IMR-90 (cell line): ENCODE measurements at regions not wholly inside any gene's neighbourhood (a gene's known extent, or its start where the extent isn't known, plus 50 kb on each side); places are given as distances from the start of the nearest gene placed in this dataset.

Experiments used
- CEBPB ChIP-seq: IDR thresholded peaks from 2 replicates; pipeline ENCODE4 v1.6.1; 2012; ENCODE audit warnings: low read depth, low read length, improper control_type of control experiment
- CHD1 ChIP-seq: IDR thresholded peaks from 2 replicates; pipeline ENCODE4 v1.6.1; 2012; ENCODE audit warnings: low read depth, low read length, improper control_type of control experiment
- FOS ChIP-seq: fragments of 150-350 bp; IDR thresholded peaks from 2 replicates; pipeline ENCODE4 v1.6.1; 2016; ENCODE audit warnings: low read depth, low read length
- MAZ ChIP-seq: IDR thresholded peaks from 2 replicates; pipeline ENCODE4 v1.6.1; 2012; ENCODE audit warnings: low read depth, mild to moderate bottlenecking, low read length, improper control_type of control experiment, moderate library complexity, borderline replicate concordance
- MXI1 ChIP-seq: IDR thresholded peaks from 2 replicates; pipeline ENCODE4 v1.6.1; 2012; ENCODE audit warnings: low read depth, mild to moderate bottlenecking, low read length, moderate library complexity, borderline replicate concordance
- POLR2A ChIP-seq: IDR thresholded peaks from 2 replicates; pipeline ENCODE4 v1.6.1; 2012; ENCODE audit warnings: mild to moderate bottlenecking, low read depth, low read length
- RAD21 ChIP-seq: IDR thresholded peaks from 2 replicates; pipeline ENCODE4 v1.6.1; 2012; ENCODE audit warnings: low read length, improper control_type of control experiment
- RCOR1 ChIP-seq: IDR thresholded peaks from 2 replicates; pipeline ENCODE4 v1.6.1; 2012; ENCODE audit warnings: mild to moderate bottlenecking, low read length, improper control_type of control experiment; ENCODE audit not compliant: insufficient replicate concordance
- RFX5 ChIP-seq: IDR thresholded peaks from 2 replicates; pipeline ENCODE4 v1.8.0; 2012; ENCODE audit warnings: low read depth, mild to moderate bottlenecking, low read length, moderate library complexity
- SMC3 ChIP-seq: fragments of 150-350 bp; IDR thresholded peaks from 2 replicates; pipeline ENCODE4 v1.6.1; 2016; ENCODE audit warnings: low read depth, mild to moderate bottlenecking, antibody characterized with exemption, low read length, moderate library complexity
- USF2 ChIP-seq: fragments of 150-350 bp; IDR thresholded peaks from 2 replicates; pipeline ENCODE4 v1.6.1; 2017; ENCODE audit warnings: mild to moderate bottlenecking, antibody characterized with exemption, low read length, low read depth
- TF ChIP-seq, protein P1 (sequence below): conservative IDR thresholded peaks from 2 replicates; pipeline ENCODE4 v1.5.1; 2012; ENCODE audit warnings: mild to moderate bottlenecking, low read depth, low read length, improper control_type of control experiment
- TF ChIP-seq, protein P2 (sequence below): fragments of 150-350 bp; IDR thresholded peaks from 2 replicates; pipeline ENCODE4 v1.6.1; 2016; ENCODE audit warnings: low read depth, mild to moderate bottlenecking, low read length, moderate library complexity, borderline replicate concordance

DNA sequence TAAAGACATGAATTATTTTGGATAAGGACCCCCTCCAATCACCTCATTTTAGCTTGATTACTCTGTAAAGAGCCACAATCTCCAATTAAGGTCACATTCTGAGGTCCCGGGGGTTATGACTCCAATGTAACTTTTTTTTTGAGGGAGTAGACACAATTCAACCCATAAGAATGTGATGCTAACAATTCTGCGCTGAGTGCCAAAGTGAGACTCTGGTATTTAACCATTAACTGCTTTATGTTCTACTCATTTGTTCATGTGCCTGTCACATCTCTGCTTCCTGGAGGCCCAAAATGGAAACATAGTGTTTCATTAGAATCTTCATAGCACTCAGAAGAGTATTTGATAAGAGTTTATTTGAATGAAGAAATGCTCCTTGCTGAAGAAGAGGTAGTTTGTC is 234.8 kb downstream of the CPE start:
- TF ChIP-seq, protein P1, sequence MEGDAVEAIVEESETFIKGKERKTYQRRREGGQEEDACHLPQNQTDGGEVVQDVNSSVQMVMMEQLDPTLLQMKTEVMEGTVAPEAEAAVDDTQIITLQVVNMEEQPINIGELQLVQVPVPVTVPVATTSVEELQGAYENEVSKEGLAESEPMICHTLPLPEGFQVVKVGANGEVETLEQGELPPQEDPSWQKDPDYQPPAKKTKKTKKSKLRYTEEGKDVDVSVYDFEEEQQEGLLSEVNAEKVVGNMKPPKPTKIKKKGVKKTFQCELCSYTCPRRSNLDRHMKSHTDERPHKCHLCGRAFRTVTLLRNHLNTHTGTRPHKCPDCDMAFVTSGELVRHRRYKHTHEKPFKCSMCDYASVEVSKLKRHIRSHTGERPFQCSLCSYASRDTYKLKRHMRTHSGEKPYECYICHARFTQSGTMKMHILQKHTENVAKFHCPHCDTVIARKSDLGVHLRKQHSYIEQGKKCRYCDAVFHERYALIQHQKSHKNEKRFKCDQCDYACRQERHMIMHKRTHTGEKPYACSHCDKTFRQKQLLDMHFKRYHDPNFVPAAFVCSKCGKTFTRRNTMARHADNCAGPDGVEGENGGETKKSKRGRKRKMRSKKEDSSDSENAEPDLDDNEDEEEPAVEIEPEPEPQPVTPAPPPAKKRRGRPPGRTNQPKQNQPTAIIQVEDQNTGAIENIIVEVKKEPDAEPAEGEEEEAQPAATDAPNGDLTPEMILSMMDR: no peak
- TF ChIP-seq POLR2A (no peak), RAD21 (no peak), FOS (no peak), CEBPB (no peak), MAZ (no peak), RFX5 (no peak), MXI1 (no peak), RCOR1 (no peak), CHD1 (no peak), SMC3 (no peak), USF2 (no peak)
- TF ChIP-seq, protein P2, sequence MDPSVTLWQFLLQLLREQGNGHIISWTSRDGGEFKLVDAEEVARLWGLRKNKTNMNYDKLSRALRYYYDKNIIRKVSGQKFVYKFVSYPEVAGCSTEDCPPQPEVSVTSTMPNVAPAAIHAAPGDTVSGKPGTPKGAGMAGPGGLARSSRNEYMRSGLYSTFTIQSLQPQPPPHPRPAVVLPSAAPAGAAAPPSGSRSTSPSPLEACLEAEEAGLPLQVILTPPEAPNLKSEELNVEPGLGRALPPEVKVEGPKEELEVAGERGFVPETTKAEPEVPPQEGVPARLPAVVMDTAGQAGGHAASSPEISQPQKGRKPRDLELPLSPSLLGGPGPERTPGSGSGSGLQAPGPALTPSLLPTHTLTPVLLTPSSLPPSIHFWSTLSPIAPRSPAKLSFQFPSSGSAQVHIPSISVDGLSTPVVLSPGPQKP: no peak
